T-helper 17 cell (primary cell): ENCODE measurements at regions not wholly inside any gene's neighbourhood (a gene's known extent, or its start where the extent isn't known, plus 50 kb on each side); places are given as distances from the start of the nearest gene placed in this dataset.

Experiments used
- ATAC-seq: fragments of 150-1000 bp; cut with Tn5 transposase; 2 replicates; pipeline ENCODE4 v1.10.0; 2021; ENCODE audit warnings: mild to moderate bottlenecking, moderate library complexity
- DNase-seq, 3 donors: peaks; one replicate each; pipeline versions ENCODE4 v3.0.0 to v3.0.0-alpha.2; 2020 to 2021
- H3K9me3 ChIP-seq: one replicate; pipeline ENCODE4 v1.7.0; 2013; ENCODE audit warnings: low read length, mild to moderate bottlenecking; ENCODE audit not compliant: control insufficient read depth, poor library complexity, severe bottlenecking
- H3K27ac Mint-ChIP-seq: one replicate; pipeline ENCODE4 v1.8.0; 2022; ENCODE audit warnings: mild to moderate bottlenecking, moderate library complexity, mixed read lengths
- H3K27me3 Mint-ChIP-seq: one replicate; pipeline ENCODE4 v1.8.0; 2022; ENCODE audit warnings: mixed read lengths
- H3K36me3 Mint-ChIP-seq: one replicate; pipeline ENCODE4 v1.8.0; 2022; ENCODE audit warnings: low read depth, mixed read lengths
- H3K4me1 Mint-ChIP-seq: one replicate; pipeline ENCODE4 v1.8.0; 2022; ENCODE audit warnings: mild to moderate bottlenecking, mixed read lengths
- H3K4me3 Mint-ChIP-seq: one replicate; pipeline ENCODE4 v1.8.0; 2022; ENCODE audit warnings: mild to moderate bottlenecking, moderate library complexity, mixed read lengths

- Mint-ChIP-seq H3K27me3 (no peaks in the 10 kb centered on the region), H3K4me1 (no peaks in the 10 kb centered on the region), H3K27ac (no peak overlapping the region), H3K4me3 (no peak overlapping the region), H3K36me3 (no peaks in the 10 kb centered on the region)
- DNase-seq (no peak), ATAC-seq (no peak)
- no peaks in the 10 kb centered on the region for H3K9me3 ChIP-seq
These were observed 99.6 kb upstream of the TAF11L2 start for GRCh38 chr5:17398431-17398830.

DNA sequence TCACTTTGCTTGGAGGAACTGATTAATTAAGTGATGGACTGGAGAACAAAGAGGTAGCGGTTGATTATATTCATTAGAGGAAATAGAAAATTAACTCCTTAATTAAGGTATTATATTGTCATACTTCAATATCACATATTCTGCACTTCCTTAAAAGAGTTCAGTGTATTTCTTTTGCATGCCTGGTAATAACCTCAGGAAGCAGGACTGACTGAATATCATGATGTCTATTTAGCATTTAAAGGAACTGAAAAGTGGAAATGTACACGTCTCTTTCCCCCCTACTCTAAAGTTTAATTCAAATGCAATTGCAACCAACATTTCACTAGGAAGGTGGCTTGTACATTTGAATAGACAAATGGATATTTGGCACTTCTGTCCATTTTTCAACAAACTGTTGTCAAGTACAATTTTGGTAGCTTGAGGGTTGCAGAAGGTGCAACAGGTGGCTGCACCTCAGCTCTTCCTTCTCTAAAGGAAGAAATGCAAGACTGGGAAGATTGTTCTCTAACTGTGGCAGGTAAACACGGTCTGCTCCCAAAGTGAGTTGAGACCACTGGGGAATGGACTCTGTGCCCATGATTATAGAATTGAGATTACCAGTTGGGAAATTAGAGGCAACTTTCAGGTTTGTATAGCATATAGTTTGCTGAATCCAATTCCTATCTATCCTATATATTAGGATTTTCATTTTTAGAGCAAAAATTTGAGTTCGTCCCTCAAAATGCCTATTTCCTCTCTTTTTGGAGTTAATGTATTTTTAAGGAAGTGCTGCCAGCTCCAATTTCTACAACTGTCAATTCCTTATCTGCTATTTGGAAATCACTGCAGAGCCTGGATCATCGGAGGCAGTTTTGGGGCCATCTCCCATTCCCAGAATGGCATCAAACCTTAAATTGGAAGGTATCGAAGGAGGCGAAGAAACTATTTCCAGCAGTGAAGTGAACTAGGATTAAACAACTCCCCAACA lies 98.9 kb upstream of the TAF11L2 start:
- no peak overlapping the region for H3K27ac Mint-ChIP-seq
- ATAC-seq (no peak), DNase-seq (no peak)
- no peak overlapping the region for H3K4me3 Mint-ChIP-seq
- no peaks in the 10 kb centered on the region for H3K27me3 Mint-ChIP-seq
- no peaks in the 10 kb centered on the region for H3K4me1 Mint-ChIP-seq
- H3K36me3 Mint-ChIP-seq: no peaks in the 10 kb centered on the region
- no peaks in the 10 kb centered on the region for H3K9me3 ChIP-seq

- Mint-ChIP-seq H3K4me3 (no peak overlapping the region), H3K27ac (no peak overlapping the region), H3K36me3 (no peaks in the 10 kb centered on the region), H3K4me1 (no peaks in the 10 kb centered on the region), H3K27me3 (no peaks in the 10 kb centered on the region)
- DNase-seq (no peak), ATAC-seq (no peak)
- H3K9me3 ChIP-seq: no peaks in the 10 kb centered on the region
These were observed 98.1 kb upstream of the TAF11L2 start for GRCh38 chr5:17399931-17400330.

DNA sequence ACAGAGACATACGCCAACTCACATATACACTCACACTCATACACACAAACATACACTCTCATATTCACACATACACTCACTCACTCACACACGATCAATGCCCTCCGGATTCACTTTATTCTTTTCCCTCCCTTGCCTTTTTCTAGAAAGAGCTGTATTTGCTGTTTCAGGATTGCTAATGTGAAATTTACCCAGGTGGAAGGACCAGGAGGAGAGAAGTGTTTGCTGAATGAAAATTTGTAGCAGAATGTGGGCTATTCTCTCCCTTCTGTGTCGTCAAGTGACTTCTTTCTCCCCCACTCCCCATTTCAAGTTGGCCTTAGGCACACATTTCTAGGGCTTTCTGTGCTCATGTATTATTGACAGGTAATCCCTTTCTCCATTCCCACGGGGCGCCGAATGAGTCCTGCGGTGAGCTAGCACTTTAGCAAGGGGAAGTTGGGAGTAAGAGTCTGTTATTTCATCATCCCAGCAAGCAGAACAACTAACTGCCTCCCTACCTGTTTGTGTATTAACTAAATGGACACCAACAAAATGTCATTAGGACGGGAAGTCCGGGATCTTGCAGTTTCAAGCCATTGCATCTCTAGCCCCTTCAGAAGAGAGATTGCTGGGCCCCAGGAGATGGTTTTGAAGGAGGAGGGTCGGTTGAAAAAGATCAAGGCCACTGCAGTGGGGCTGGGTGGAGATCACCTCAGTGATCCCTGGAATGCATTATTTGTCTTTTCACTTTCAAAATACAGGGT lies 97.1 kb upstream of the TAF11L2 start:
- no peaks in the 10 kb centered on the region for H3K4me1 Mint-ChIP-seq
- ATAC-seq (no peak), DNase-seq (no peak)
- no peaks in the 10 kb centered on the region for H3K36me3 Mint-ChIP-seq
- no peak overlapping the region for H3K27ac Mint-ChIP-seq
- no peaks in the 10 kb centered on the region for H3K9me3 ChIP-seq
- H3K27me3 Mint-ChIP-seq: no peaks in the 10 kb centered on the region
- no peak overlapping the region for H3K4me3 Mint-ChIP-seq

DNA sequence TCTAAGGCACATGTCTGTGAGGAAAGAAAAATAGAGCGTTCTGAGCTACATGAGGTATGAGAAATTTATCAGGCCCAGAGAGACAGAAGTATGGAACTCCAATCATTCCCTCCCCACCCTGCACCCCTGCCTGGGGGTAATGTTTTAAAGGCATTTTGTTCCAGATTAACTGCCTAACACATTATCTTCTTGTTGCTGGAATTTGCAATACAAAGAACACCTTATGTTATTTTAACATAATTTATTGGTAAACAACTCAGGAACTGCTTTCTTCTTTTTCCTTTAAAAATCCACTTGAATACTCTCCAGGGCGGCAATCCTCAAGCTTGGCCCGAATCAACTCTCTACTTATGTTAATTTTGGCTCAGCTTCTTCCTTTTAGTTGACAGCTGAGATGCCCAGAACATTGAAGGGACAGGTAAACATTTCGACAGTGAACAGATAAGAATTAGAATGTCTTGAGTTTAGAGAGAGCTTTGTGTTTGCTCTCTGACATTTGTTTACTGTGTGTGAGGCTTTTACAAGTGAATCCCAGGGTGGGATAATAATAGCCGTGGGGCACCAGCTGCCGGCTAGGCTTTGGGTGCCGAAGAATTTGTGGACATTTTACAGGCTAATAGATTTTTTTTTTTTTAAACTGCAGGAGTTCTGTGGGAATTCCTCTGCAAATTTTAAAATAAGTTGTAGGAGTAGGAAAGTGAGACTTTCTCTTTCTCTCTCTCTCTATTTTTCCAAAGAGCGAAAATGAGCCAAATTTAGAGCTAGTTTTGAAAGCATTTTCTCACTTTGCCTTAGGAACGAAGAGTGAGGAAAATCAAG lies 96.4 kb upstream of the TAF11L2 start:
- no peak for ATAC-seq
- no peak overlapping the region for H3K27ac Mint-ChIP-seq
- H3K27me3 Mint-ChIP-seq: no peaks in the 10 kb centered on the region
- no peaks in the 10 kb centered on the region for H3K9me3 ChIP-seq
- no peak overlapping the region for H3K4me3 Mint-ChIP-seq
- no peak for DNase-seq
- H3K36me3 Mint-ChIP-seq: no peaks in the 10 kb centered on the region
- H3K4me1 Mint-ChIP-seq: no peaks in the 10 kb centered on the region

GRCh38 chr5:17402289-17403121 lies 95.5 kb upstream of the TAF11L2 start:
- no peaks in the 10 kb centered on the region for H3K9me3 ChIP-seq
- DNase-seq (no peak), ATAC-seq (no peak)
- Mint-ChIP-seq H3K4me1 (no peaks in the 10 kb centered on the region), H3K4me3 (no peak overlapping the region), H3K27me3 (no peaks in the 10 kb centered on the region), H3K36me3 (no peaks in the 10 kb centered on the region), H3K27ac (no peak overlapping the region)

DNA sequence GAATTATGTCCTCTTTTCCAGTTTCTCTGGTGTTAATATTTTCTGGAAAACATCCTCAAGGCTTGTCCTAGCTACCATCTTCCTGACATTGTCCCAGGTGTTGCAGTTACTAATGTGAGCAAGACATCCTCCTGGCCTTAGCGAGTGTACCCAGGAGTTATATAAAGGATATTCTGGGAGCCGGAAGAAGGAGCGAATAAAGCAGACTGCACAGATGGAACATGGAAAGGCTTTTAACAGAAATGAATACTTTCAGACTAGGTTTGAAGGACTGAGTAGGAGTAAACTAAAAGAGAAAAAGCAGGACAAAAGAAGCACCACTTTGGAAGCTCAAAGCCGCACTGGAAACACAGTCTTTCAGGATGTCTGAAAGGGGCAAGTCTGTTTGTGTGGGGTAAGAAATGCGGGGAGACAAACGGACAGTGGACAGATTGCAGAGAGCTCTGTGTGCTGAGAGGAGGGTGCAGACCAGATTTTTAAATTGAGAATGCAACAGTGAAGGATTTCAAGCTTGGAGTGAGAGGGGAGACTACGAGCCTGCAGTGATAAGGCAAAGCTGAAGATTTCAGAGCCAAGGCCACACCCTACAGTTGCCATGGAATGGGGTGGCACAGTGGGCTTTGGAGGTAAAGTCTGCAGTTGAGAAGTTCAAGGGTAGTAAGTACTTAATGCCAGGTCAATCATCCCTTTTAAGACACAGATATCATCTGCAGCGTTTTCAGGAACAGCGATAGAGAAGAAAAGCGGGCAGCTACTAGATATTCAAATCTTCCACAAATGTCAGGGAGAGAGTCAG lies 94.1 kb upstream of the TAF11L2 start:
- ATAC-seq: no peak
- no peaks in the 10 kb centered on the region for H3K36me3 Mint-ChIP-seq

GRCh38 chr5:17405976-17406375 lies 92.1 kb upstream of the TAF11L2 start:
- no peak overlapping the region for H3K4me3 Mint-ChIP-seq
- ATAC-seq (no peak), DNase-seq (no peak)
- H3K9me3 ChIP-seq: no peaks in the 10 kb centered on the region
- H3K27me3 Mint-ChIP-seq: no peaks in the 10 kb centered on the region
- no peak overlapping the region for H3K27ac Mint-ChIP-seq
- H3K36me3 Mint-ChIP-seq: no peaks in the 10 kb centered on the region
- no peaks in the 10 kb centered on the region for H3K4me1 Mint-ChIP-seq

More for the DNA sequence above, 94.1 kb upstream of the TAF11L2 start:
- no peak for DNase-seq
- H3K9me3 ChIP-seq: no peaks in the 10 kb centered on the region
- Mint-ChIP-seq H3K4me3 (no peak overlapping the region), H3K4me1 (no peaks in the 10 kb centered on the region), H3K27ac (no peak overlapping the region), H3K27me3 (no peaks in the 10 kb centered on the region)

DNA sequence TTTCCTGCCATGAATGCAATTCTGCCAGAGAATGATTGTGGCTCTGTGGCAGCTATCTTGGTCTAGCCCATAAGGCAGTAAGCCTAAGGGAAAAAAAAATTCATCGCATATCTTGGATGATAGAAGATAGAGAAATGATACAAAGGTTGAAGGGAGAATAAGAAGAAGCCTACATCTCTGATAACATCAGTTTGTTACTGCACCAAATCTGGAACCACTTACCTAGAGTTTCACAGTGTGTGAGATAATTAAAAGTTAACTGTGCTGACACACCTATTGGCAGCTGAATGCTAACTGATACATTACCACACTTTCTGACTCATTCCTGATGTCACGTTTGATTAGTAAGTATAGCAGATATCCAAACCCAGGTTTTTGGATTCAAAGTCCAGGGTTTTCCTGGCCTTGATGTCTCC lies 91.6 kb upstream of the TAF11L2 start:
- ATAC-seq (no peak), DNase-seq (no peak)
- Mint-ChIP-seq H3K4me3 (no peak overlapping the region), H3K27me3 (no peaks in the 10 kb centered on the region), H3K27ac (no peak overlapping the region), H3K36me3 (no peaks in the 10 kb centered on the region), H3K4me1 (no peaks in the 10 kb centered on the region)
- no peaks in the 10 kb centered on the region for H3K9me3 ChIP-seq

DNA sequence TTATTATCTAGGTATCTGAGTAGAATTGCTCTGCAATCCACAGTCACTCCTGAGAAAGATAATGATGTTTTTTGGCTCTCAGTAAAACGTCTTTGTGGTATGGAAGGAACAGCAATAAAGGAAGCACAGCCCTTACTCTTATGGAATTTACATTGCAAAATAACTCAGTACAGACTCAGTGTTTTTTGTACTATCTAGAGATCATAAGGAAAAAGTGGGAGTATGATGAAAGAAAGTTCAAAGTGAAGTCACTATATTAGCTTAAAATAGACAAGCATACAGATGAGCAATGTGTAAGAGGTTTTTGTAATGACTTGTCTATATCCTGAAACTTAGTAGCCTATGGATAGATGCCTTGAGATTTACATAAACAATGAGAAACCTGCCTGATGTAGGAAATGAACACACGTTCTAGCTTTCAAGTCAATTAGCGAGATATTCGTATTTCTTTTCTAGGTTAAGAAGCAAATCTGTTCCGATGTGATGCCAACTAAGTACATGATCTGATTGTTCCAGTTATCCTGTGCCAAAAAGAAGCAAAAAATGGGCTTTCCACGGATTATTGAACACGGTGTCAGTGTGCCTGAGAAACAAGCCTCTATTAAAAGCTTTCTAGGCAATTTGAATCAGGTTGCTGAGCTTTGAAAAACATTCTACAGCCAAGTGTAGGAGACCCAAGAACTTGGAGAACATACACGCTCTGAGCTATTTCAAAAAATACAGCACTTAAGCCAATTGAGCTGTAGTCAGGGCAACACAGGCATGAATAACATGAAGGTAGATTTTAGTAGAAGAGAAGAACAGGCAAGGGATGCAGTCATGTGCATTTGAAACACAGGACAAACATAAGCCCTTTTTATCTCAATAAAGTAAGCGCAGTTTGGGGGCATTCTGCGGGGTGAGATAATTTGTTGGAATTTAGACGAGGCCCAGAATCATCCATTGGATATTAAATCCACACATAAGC lies 86.3 kb upstream of the TAF11L2 start:
- H3K36me3 Mint-ChIP-seq: no peaks in the 10 kb centered on the region
- no peak for ATAC-seq
- H3K4me1 Mint-ChIP-seq: no peaks in the 10 kb centered on the region
- no peaks in the 10 kb centered on the region for H3K9me3 ChIP-seq
- H3K27ac Mint-ChIP-seq: no peak overlapping the region
- no peaks in the 10 kb centered on the region for H3K27me3 Mint-ChIP-seq
- H3K4me3 Mint-ChIP-seq: no peak overlapping the region
- no peak for DNase-seq
